Activated effector memory CD4-positive, alpha-beta T cell treated with Interleukin-2 at 50 U/mL for 16 hours (primary cell): ENCODE measurements at regions not wholly inside any gene's neighbourhood (a gene's known extent, or its start where the extent isn't known, plus 50 kb on each side); places are given as distances from the start of the nearest gene placed in this dataset.
"Not testable (repeated sequence)": the region's sequence is repeated elsewhere in the genome, so short reads cannot be mapped to it uniquely, and the experiment has no call there.

Experiments
- DNase-seq: peaks from one replicate; pipeline ENCODE4 v3.0.0-alpha.2; 2020

- not testable (repeated sequence) for DNase-seq
Measured at GRCh38 chr3:106486945-106487639, 618.3 kb upstream of the CBLB start.

DNA sequence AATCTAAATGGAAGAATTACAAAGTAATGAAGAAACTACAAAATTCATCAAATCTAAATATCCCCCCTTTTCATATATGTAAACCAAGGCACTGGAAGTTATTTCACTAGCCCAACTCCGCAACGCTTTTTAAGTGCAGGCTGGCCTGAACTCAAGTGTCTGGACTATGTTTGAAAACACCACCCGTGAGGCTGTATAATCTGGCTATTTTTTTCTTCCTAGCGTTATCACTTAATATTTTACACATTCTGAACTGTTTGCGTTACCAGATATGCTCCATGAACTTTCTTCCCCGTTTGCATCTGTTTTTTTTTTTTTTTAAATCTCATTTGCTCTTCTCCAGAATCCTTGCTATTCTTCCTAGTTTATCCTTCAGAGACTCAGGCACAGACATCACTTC, 619.5 kb upstream of the CBLB start:
- DNase-seq: no peak

- no peak for DNase-seq
Measured at GRCh38 chr3:106491796-106492195, 623.0 kb upstream of the CBLB start.

DNA sequence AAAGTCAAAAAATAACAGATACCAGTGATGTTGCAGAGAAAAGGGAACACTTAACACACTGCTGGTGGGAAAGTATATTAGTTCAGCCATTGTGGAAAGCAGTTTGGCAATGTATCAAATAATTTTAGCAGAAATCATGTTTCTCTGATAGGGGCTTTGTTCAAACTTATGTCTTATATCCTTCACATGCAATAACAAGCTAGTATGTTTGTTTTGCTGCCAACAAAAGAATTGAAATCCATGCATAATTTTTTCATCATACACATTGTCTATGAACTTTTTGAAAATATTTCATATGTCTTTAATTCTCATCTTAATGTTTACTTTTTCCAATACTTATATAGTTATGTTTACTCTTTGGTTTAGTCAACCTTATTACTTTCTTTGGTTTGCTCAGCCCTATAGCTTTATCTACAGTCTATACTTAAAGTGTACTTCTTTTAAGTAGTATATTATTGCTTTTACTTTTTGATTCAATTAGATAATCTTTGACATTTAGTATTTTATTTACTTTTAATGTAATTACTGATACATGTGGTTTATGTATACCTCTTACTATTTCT, 639.6 kb upstream of the CBLB start:
- no peak for DNase-seq

DNA sequence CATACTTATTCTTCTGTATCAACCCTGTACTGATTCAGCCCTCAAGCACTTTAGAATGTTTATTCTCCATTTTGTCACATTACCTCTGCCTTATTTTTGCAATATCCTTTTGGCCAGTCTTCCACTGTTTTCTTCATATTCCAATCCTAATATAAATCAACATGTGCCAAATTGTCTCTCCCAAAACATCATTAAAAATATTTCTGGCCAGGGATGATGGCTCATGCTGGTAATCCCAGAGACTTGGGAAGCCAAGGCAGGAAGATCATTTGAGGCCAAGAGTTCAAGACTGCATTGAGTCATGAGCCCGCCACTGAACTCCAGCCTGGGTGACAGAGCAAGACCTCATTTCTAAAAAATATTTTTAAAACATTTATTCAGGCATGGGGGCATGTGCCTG, 641.4 kb upstream of the CBLB start:
- DNase-seq: no peak

DNA sequence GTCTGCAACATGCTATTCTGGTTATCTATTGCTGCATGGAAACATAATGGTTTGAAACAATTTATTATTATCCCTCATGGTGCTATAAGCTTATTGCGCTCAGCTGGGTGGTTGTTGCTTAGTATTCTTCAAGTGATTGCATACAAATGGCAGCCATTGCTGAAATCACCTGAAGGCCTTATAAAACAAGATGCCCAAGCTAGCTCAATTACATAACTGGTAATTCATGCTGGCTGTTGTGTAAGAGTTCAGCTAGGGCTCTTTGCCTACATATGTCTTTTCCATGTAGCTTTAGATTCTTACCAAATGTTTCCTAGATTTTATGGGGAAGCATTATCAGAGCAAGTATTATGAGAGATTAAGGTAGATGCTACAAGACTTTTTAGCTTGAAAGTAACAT, 644.0 kb upstream of the CBLB start:
- no peak for DNase-seq

- DNase-seq: no peak
Measured at GRCh38 chr3:106514431-106514830, 645.6 kb upstream of the CBLB start.

DNA sequence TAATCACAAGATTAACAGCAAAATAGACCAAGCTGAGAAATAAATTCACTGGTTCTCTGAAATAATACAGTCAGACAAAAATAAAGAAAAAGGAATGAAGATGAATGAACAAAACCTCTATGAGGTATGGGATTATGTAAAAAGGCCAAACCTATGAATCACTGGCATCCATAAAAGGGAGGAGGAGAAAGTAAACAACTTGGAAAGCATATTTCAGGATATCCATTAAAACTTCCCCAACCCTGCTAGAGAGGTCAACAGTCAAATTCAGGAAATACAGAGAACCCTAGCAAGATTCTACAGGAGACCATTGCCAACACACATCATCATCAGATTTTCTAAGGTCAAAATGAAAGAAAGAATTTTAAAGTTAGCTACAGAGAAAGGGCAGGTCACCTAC, 649.7 kb upstream of the CBLB start:
- DNase-seq: no peak

DNA sequence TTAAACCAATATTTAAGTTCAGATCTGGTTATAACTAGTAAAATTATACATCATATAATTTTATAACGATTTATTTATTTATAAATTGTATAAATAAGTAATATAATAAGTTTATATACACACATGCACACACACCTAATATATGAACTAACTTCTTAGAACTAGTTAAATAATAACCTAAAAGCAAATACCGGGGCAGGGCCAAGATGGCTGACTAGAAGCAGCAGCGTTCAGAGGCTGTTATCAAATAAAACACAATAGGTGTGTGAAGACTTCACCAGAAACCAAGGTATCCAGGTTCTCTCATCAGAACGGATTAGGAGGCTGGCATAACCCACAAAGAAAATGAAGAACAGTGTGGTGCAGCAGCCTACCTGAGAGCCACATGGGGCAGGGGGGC, 653.6 kb upstream of the CBLB start:
- no peak for DNase-seq

GRCh38 chr3:106528932-106529331, 660.1 kb upstream of the CBLB start:
- no peak for DNase-seq

DNA sequence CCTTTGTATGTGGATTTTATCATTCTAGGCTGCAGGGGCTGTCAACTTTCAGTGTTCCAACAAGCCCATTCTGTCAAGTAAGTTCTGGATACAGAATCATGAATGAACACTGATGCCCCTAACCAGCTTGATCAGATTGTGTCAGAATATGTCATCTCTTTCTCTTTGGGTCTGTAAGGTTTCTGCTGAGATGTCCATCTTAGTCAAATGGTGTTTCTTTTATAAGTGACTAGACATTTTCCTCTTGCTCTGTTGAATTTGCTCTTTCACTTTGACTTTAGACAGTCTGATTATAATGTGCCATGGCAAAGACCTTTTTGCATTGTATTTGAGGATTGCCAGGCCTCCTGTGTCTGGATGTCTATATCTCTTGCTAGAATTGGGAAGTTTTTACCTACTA, 660.9 kb upstream of the CBLB start:
- DNase-seq: no peak

GRCh38 chr3:106530367-106530766, 661.6 kb upstream of the CBLB start:
- DNase-seq: no peak

DNA sequence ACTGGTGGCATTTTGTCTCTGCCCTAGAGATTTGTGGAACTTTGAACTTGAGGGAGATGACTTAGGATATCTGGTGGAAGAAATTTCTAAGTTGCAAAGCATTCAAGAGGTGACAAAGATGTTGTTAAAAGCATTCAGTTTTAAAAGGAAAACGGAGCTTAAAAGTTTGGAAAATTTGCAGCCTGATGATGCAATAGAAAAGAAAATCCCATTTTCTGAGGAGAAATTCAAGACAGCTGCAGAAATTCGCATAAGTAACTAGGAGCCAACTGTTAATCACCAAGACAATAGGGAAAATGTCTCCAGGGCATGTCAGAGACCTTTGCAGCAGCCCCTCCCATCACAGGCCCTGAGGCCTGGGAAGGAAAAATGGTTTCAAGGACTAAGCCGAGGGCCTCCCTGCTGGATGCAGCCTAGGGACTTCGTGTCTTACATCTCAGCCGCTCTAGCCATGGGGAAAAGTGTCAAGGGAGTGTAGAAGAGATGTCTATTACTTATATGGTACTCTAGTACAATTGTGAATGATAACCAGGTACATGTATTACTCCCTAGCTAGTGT, 663.0 kb upstream of the CBLB start:
- not testable (repeated sequence) for DNase-seq

DNA sequence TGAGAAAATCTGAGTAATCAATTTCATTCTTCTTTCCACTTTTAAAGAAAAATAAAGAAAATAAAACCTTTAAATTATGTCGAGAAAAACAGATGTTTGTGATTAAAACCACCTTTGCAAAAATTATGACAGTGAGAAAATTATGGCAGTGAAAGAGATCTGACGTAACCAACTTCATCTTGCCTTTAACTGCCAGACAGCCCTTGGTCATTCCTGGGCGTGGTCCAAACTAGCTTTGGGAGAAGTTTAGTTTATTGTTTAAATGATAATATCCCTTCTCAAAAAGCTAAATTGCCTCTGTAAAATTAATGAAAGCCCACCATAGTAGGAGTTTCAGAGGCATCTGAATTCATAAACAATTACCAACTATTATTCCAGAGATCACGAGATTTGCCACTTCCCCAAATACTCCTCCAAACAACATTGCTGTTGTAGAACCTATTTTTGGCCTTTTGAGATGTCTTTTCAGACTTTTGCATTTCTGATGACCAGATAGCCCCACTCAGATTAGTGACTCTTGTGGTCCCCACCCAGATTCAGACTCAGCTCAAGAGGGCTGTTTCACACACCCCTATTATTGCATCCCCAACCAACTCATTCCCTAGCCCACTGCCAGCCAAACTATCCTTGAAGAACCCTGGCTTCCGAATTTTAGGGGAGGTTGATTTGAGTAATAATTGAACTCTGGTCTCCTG, 664.4 kb upstream of the CBLB start:
- DNase-seq: no peak

DNA sequence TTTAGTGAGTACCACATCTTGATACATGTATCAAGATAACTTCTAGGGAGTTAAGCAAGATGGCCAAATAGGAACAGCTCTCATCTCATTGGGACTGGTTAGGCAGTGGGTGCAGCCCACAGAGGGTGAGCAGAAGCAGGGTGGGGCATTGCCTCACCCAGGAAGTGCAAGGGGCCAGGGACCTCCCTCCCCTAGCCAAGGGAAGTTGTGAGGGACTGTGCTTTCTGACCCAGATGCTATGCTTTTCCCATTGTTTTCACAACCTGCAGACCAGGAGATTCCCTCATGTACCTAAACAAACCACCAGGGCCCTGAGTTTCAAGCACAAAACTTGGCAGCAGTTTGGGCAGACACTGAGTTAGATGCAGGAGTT, 665.0 kb upstream of the CBLB start:
- DNase-seq: no peak

GRCh38 chr3:106534206-106534605, 665.4 kb upstream of the CBLB start:
- peak; percentile 41 for DNase-seq

DNA sequence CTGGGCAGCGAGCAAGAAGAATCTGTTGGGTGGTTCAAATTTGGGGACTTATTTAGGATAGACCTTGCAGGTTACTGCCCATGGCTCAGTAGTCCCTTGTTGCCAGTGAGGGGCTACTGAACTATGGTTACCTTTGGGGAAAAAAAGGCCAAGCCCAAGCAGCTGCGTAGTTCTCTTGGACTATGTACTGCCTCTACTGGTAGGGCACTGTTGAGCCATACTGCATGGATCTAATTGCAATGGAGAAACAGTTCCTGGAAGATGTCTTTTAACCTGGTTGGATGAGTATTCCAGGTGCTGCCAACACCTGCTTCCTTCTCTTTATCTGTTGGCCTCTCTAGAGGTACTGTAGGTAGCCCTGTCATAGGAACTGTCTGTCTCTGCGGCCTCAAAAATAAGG, 671.9 kb upstream of the CBLB start:
- DNase-seq: no peak

DNA sequence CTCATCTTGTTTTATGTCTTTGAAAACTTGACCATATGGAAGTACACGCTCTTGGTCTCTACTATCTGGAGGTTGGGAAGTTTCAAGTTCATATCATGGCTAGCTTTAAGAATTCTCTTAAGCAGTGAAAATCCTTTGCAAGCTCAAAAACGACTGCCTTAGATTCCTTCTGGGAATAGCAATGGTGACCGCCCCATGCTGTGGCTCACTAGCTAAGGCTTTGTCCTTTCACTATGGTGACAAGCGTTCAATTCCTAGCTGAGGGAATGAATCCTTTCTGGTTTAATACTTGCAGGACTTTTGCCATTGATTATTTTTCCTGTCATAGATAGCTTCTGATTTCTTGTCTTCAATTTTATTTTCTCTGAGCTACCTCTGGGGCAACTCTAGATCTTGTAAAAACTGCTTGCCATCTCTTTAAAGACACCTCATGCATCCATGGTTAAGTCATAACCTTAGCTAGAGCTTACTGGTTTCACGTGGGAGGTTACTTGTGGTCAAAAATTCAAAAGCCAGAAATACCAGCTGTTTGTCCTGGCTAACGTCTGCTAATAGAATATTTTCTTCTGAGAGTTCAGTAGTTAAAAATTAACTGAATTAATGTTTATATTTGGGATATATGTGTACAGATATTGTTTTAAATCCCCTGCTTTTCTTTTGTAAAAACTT, 673.4 kb upstream of the CBLB start:
- DNase-seq: no peak

DNA sequence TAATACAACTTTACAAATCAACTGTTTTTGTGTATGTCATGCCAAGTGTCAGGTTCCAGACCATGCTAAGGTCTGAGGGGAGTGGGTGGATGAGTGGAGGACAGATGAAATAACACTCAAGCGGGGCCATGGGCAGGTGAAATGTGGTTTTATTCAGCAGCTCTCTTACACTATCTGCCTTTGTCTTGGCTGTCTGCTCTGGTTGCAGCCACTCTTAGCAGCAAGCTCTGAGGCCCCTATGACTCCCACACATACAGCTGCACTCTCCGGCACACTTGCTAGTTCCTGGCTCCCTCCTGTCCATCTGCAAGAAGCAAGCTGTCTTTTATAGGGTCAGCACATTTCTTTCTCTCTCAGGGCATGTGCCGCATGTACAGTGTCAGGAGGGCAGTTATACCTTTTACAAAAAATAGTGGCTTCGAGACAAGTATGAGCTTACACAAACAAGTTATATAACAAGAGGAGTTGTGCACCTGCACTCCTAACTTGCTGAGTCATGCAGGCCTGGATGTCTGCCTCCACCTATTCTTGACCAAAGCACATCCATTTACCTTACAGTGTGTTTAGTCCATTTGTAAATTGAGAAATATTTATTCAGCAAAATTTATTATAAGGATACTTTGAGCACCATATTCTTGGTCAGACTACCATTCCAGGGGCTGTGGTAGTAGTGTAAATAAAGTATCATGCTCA, 683.7 kb upstream of the CBLB start:
- no peak for DNase-seq

- DNase-seq: no peak
Measured at GRCh38 chr3:106560451-106560966, 691.7 kb upstream of the CBLB start.

GRCh38 chr3:106566277-106566676, 697.5 kb upstream of the CBLB start:
- DNase-seq: no peak

- no peak for DNase-seq
Measured at GRCh38 chr3:106570426-106570825, 701.6 kb upstream of the CBLB start.

- no peak for DNase-seq
Measured at GRCh38 chr3:106573605-106574004, 704.8 kb upstream of the CBLB start.
